ENCODE measurements at regions not wholly inside any gene's neighbourhood (a gene's known extent, or its start where the extent isn't known, plus 50 kb on each side); places are given as distances from the start of the nearest gene placed in this dataset.

- TF ChIP-seq CTCF (IDR thresholded peaks at IDR 0.05) = no peak
- no peak for TF ChIP-seq POLR2A (IDR thresholded peaks at IDR 0.05)
Observed at GRCh38 chr1:116320874-116321273, 52.2 kb upstream of the ATP1A1 start.
